Fibroblast of lung (primary cell): ENCODE measurements at regions not wholly inside any gene's neighbourhood (a gene's known extent, or its start where the extent isn't known, plus 50 kb on each side); places are given as distances from the start of the nearest gene placed in this dataset.

ENCODE experiments used
- DNase-seq, 2 donors: peaks; one replicate each; pipeline versions ENCODE4 v3.0.0 to v3.0.0-alpha.2; 2010; ENCODE audit warnings: low read depth in 2 of 2
- H2AFZ ChIP-seq: 2 replicates; pipeline ENCODE4 v1.5.1; 2012; ENCODE audit warnings: low read length, control low read depth, inconsistent platforms
- H3K27ac ChIP-seq: 2 replicates; pipeline ENCODE4 v1.5.1; 2011; ENCODE audit warnings: low read length, control low read depth; ENCODE audit not compliant: insufficient read depth
- H3K27me3 ChIP-seq: 2 replicates; pipeline ENCODE4 v1.5.1; 2011; ENCODE audit warnings: mild to moderate bottlenecking, low read length; ENCODE audit not compliant: control insufficient read depth, insufficient read depth
- H3K36me3 ChIP-seq: 2 replicates; pipeline ENCODE4 v1.5.1; 2011; ENCODE audit warnings: low read length; ENCODE audit not compliant: control insufficient read depth, insufficient read depth
- H3K4me1 ChIP-seq: 2 replicates; pipeline ENCODE4 v1.5.1; 2011; ENCODE audit warnings: low read length; ENCODE audit not compliant: control insufficient read depth, insufficient read depth; ENCODE audit errors: extremely low read depth
- H3K4me2 ChIP-seq: 2 replicates; pipeline ENCODE4 v1.5.1; 2011; ENCODE audit warnings: low read length, control low read depth; ENCODE audit not compliant: insufficient read depth; ENCODE audit errors: extremely low read depth
- H3K4me3 ChIP-seq, 4 experiments: fragments of 200-600 bp in 1 of 4; sonication (generic) in 1 of 4; replicated peaks in 1 of 4; 2 replicates each; pipeline ENCODE4 v1.5.1; 2011 to 2016; ENCODE audit warnings: low read length in 4 of 4, low read depth in 3 of 4, mild to moderate bottlenecking in 3 of 4, control low read depth in 2 of 4, inconsistent platforms in 1 of 4, mixed read lengths in 1 of 4; ENCODE audit not compliant: insufficient read depth in 1 of 4; ENCODE audit errors: control extremely low read depth in 1 of 4
- H3K79me2 ChIP-seq: 2 replicates; pipeline ENCODE4 v1.5.1; 2012; ENCODE audit warnings: mild to moderate bottlenecking, low read length, inconsistent platforms; ENCODE audit not compliant: control insufficient read depth, insufficient read depth
- H3K9ac ChIP-seq: 2 replicates; pipeline ENCODE4 v1.5.1; 2011; ENCODE audit warnings: mild to moderate bottlenecking, low read length, control low read depth; ENCODE audit not compliant: insufficient read depth
- H3K9me3 ChIP-seq: 2 replicates; pipeline ENCODE4 v1.5.1; 2012; ENCODE audit warnings: low read depth, low read length; ENCODE audit not compliant: control insufficient read depth, insufficient read depth
- H4K20me1 ChIP-seq: 2 replicates; pipeline ENCODE4 v1.5.1; 2011; ENCODE audit warnings: low read length; ENCODE audit not compliant: control insufficient read depth, insufficient read depth; ENCODE audit errors: extremely low read depth
- CTCF ChIP-seq, 2 donors: IDR thresholded peaks in 1 of 2; conservative IDR thresholded peaks in 1 of 2; 1 replicate in 1 of 2; 2 replicates in 1 of 2; pipeline ENCODE4 v1.5.1; 2011 to 2012; ENCODE audit warnings: low read length in 2 of 2, control low read depth in 1 of 2, inconsistent platforms in 1 of 2, low read depth in 1 of 2, mild to moderate bottlenecking in 1 of 2
- EZH2 ChIP-seq: IDR thresholded peaks from 2 replicates; pipeline ENCODE4 v1.5.1; 2012; ENCODE audit warnings: low read length, control low read depth, mild to moderate bottlenecking; ENCODE audit errors: missing control alignments

GRCh38 chr12:77754086-77754485 is 76.6 kb upstream of the NAV3 start:
- Histone ChIP-seq H2AFZ (no peak overlapping the region), H3K79me2 (no peaks in the 10 kb centered on the region), H3K4me1 (no peaks in the 10 kb centered on the region), H3K4me3 (no peak overlapping the region), H3K9ac (no peak overlapping the region), H3K27ac (no peak overlapping the region), H3K36me3 (no peaks in the 10 kb centered on the region), H3K27me3 (no peaks in the 10 kb centered on the region), H3K9me3 (no peaks in the 10 kb centered on the region), H3K4me2 (no peak overlapping the region), H4K20me1 (no peaks in the 10 kb centered on the region)
- TF ChIP-seq CTCF (conservative IDR thresholded peaks at IDR 0.05 in 1 of 2, IDR thresholded peaks at IDR 0.05 in 1 of 2; ENCODE audit: low read depth in 1 of 2, low read length in 2 of 2) = no peak
- no peak for TF ChIP-seq EZH2
- DNase-seq = no peak

- Histone ChIP-seq H3K36me3 (no peaks in the 10 kb centered on the region), H3K79me2 (no peaks in the 10 kb centered on the region), H3K27ac (no peak overlapping the region), H3K9ac (no peak overlapping the region), H3K4me2 (no peak overlapping the region), H3K27me3 (no peaks in the 10 kb centered on the region), H3K4me1 (no peaks in the 10 kb centered on the region), H3K4me3 (no peak overlapping the region), H3K9me3 (no peaks in the 10 kb centered on the region), H2AFZ (no peak overlapping the region), H4K20me1 (no peaks in the 10 kb centered on the region)
- DNase-seq = peak; percentile 71 to 76
- TF ChIP-seq CTCF (conservative IDR thresholded peaks at IDR 0.05 in 1 of 2, IDR thresholded peaks at IDR 0.05 in 1 of 2; ENCODE audit: low read depth in 1 of 2, low read length in 2 of 2) (no peak), EZH2 (no peak)
Observed at GRCh38 chr12:77751939-77752338, 78.8 kb upstream of the NAV3 start.

- no peaks in the 10 kb centered on the region for H3K36me3 ChIP-seq
- H3K79me2 ChIP-seq = no peaks in the 10 kb centered on the region
- no peak overlapping the region for H2AFZ ChIP-seq
- no peaks in the 10 kb centered on the region for H3K4me1 ChIP-seq
- DNase-seq = peak; percentile 50 to 59
- no peak overlapping the region for H3K9ac ChIP-seq
- H3K4me3 ChIP-seq = no peak overlapping the region
- no peaks in the 10 kb centered on the region for H3K9me3 ChIP-seq
- no peaks in the 10 kb centered on the region for H4K20me1 ChIP-seq
- TF ChIP-seq EZH2 = no peak
- TF ChIP-seq CTCF (conservative IDR thresholded peaks at IDR 0.05 in 1 of 2, IDR thresholded peaks at IDR 0.05 in 1 of 2; ENCODE audit: low read depth in 1 of 2, low read length in 2 of 2) = no peak
- no peak overlapping the region for H3K4me2 ChIP-seq
- no peaks in the 10 kb centered on the region for H3K27me3 ChIP-seq
- H3K27ac ChIP-seq = no peak overlapping the region
Observed at GRCh38 chr12:77746096-77746495, 84.6 kb upstream of the NAV3 start.
